Mesenchymal stem cell (in vitro differentiated cells and primary cell): ENCODE measurements at regions not wholly inside any gene's neighbourhood (a gene's known extent, or its start where the extent isn't known, plus 50 kb on each side); places are given as distances from the start of the nearest gene placed in this dataset.

Source experiments
- DNase-seq: peaks from one replicate; pipeline ENCODE4 v3.0.0-alpha.2; 2013
- H2AFZ ChIP-seq: one replicate; pipeline ENCODE4 v1.6.1; 2013; ENCODE audit warnings: low read depth, mild to moderate bottlenecking, control low read depth, inconsistent platforms, low read length, moderate library complexity
- H2AK5ac ChIP-seq: 2 replicates; pipeline ENCODE4 v1.6.1; 2013; ENCODE audit warnings: low read length, moderate library complexity, mild to moderate bottlenecking, inconsistent platforms; ENCODE audit not compliant: severe bottlenecking
- H2BK120ac ChIP-seq: one replicate; pipeline ENCODE4 v1.6.1; 2013; ENCODE audit warnings: low read depth, mild to moderate bottlenecking, inconsistent platforms, low read length, moderate library complexity
- H2BK12ac ChIP-seq, 2 experiments: one replicate each; pipeline ENCODE4 v1.6.1; 2013; ENCODE audit warnings: inconsistent platforms in 2 of 2, low read length in 2 of 2, mild to moderate bottlenecking in 2 of 2, moderate library complexity in 2 of 2, control low read depth in 1 of 2
- H2BK15ac ChIP-seq: one replicate; pipeline ENCODE4 v1.6.1; 2013; ENCODE audit warnings: mild to moderate bottlenecking, low read depth, inconsistent platforms; ENCODE audit not compliant: poor library complexity, severe bottlenecking
- H2BK5ac ChIP-seq: 2 replicates; pipeline ENCODE4 v1.6.1; 2013; ENCODE audit warnings: low read depth, mild to moderate bottlenecking, low read length, control low read depth, inconsistent platforms; ENCODE audit not compliant: poor library complexity, severe bottlenecking
- H3K14ac ChIP-seq, 2 experiments: one replicate each; pipeline ENCODE4 v1.6.1; 2013; ENCODE audit warnings: inconsistent platforms in 2 of 2, low read length in 2 of 2, control low read depth in 1 of 2, mild to moderate bottlenecking in 1 of 2, moderate library complexity in 1 of 2
- H3K18ac ChIP-seq, 2 experiments: one replicate each; pipeline ENCODE4 v1.6.1; 2013; ENCODE audit warnings: inconsistent platforms in 2 of 2, low read length in 2 of 2, control low read depth in 1 of 2, low read depth in 1 of 2, mild to moderate bottlenecking in 1 of 2
- H3K23ac ChIP-seq, 2 experiments: one replicate each; pipeline ENCODE4 v1.6.1; 2013; ENCODE audit warnings: inconsistent platforms in 2 of 2, low read length in 2 of 2, mild to moderate bottlenecking in 2 of 2, moderate library complexity in 2 of 2, control low read depth in 1 of 2
- H3K27ac ChIP-seq: 2 replicates; pipeline ENCODE4 v1.5.1; 2013; ENCODE audit warnings: mild to moderate bottlenecking, moderate library complexity, low read length, control low read depth, inconsistent platforms; ENCODE audit not compliant: poor library complexity, severe bottlenecking
- H3K27me3 ChIP-seq, 2 experiments: 2 replicates each; pipeline versions ENCODE4 v1.6.1 to v1.7.0; 2013; ENCODE audit warnings: low read length in 2 of 2, mild to moderate bottlenecking in 2 of 2, moderate library complexity in 2 of 2, control low read depth in 1 of 2, inconsistent platforms in 1 of 2; ENCODE audit not compliant: control insufficient read depth in 1 of 2, insufficient read depth in 1 of 2
- H3K36me3 ChIP-seq, 2 experiments: 2 replicates each; pipeline versions ENCODE4 v1.6.1 to v1.7.0; 2013; ENCODE audit warnings: low read length in 2 of 2, control low read depth in 1 of 2, inconsistent platforms in 1 of 2, low read depth in 1 of 2, mild to moderate bottlenecking in 1 of 2; ENCODE audit not compliant: insufficient read depth in 2 of 2, control insufficient read depth in 1 of 2
- H3K4ac ChIP-seq, 2 experiments: one replicate each; pipeline ENCODE4 v1.6.1; 2013; ENCODE audit warnings: inconsistent platforms in 2 of 2, low read length in 2 of 2, mild to moderate bottlenecking in 2 of 2, moderate library complexity in 2 of 2, control low read depth in 1 of 2, low read depth in 1 of 2
- H3K4me1 ChIP-seq: 2 replicates; pipeline ENCODE4 v1.6.1; 2013; ENCODE audit warnings: low read depth, low read length, control low read depth; ENCODE audit not compliant: control insufficient read depth, insufficient read depth
- H3K4me2 ChIP-seq: 2 replicates; pipeline ENCODE4 v1.6.1; 2013; ENCODE audit warnings: low read length, mild to moderate bottlenecking, inconsistent platforms; ENCODE audit not compliant: poor library complexity, severe bottlenecking
- H3K4me3 ChIP-seq, 2 experiments: 2 replicates each; pipeline versions ENCODE4 v1.5.1 to v1.7.0; 2013; ENCODE audit warnings: low read length in 2 of 2, mild to moderate bottlenecking in 2 of 2, control low read depth in 1 of 2, low read depth in 1 of 2; ENCODE audit not compliant: insufficient read depth in 1 of 2
- H3K79me1 ChIP-seq: replicated peaks from 2 replicates; pipeline ENCODE4 v1.6.1; 2013; ENCODE audit warnings: mild to moderate bottlenecking, control low read depth, low read length, inconsistent platforms; ENCODE audit not compliant: poor library complexity, severe bottlenecking
- H3K9ac ChIP-seq: 2 replicates; pipeline ENCODE4 v1.7.0; 2013; ENCODE audit warnings: mild to moderate bottlenecking, low read length, moderate library complexity
- H3K9me3 ChIP-seq: 2 replicates; pipeline ENCODE4 v1.7.0; 2013; ENCODE audit warnings: mild to moderate bottlenecking, low read length; ENCODE audit not compliant: control insufficient read depth
- H4K8ac ChIP-seq: one replicate; pipeline ENCODE4 v1.6.1; 2013; ENCODE audit warnings: inconsistent platforms, mild to moderate bottlenecking, low read length, moderate library complexity
- H4K91ac ChIP-seq: one replicate; pipeline ENCODE4 v1.6.1; 2013; ENCODE audit warnings: mild to moderate bottlenecking, low read length, inconsistent platforms
- WGBS: methylation state at CpG from one replicate; pipeline ENCODE4 v1.1.7; 2013; ENCODE audit warnings: mixed read lengths; 5-methylcytosine and 5-hydroxymethylcytosine counted together

- Histone ChIP-seq H3K27ac (no peak overlapping the region), H2BK120ac (no peak overlapping the region), H2BK15ac (no peak overlapping the region), H3K4me1 (peaks cover 2% of the 10 kb centered on the region), H3K9me3 (no peaks in the 10 kb centered on the region), H3K4me3 (no peak overlapping the region), H4K8ac (no peak overlapping the region), H3K36me3 (no peaks in the 10 kb centered on the region), H2BK5ac (no peak overlapping the region), H3K27me3 (no peaks in the 10 kb centered on the region), H3K79me1 (no peaks in the 10 kb centered on the region), H4K91ac (no peak overlapping the region), H3K18ac (no peak overlapping the region), H3K4me2 (no peak overlapping the region), H2AK5ac (no peak overlapping the region), H2AFZ (no peak overlapping the region), H3K9ac (no peak overlapping the region), H3K4ac (no peak overlapping the region), H3K14ac (no peak overlapping the region), H3K23ac (no peak overlapping the region), H2BK12ac (no peak overlapping the region)
- no peak for DNase-seq
- no CpG with 5 or more reads among the region's 1 CpG for WGBS
These were observed 177.4 kb upstream of the IL15 start for GRCh38 chr4:141459020-141459419.

- no peak overlapping the region for H3K18ac ChIP-seq
- H2AK5ac ChIP-seq: no peak overlapping the region
- no peak overlapping the region for H3K4me3 ChIP-seq
- H2BK15ac ChIP-seq: no peak overlapping the region
- H3K4me1 ChIP-seq: peaks cover 2% of the 10 kb centered on the region
- no peak overlapping the region for H4K91ac ChIP-seq
- H3K36me3 ChIP-seq: no peaks in the 10 kb centered on the region
- H2BK120ac ChIP-seq: no peak overlapping the region
- no peak overlapping the region for H3K9ac ChIP-seq
- no peak for DNase-seq
- H3K79me1 ChIP-seq: no peaks in the 10 kb centered on the region
- H3K27me3 ChIP-seq: no peaks in the 10 kb centered on the region
- H4K8ac ChIP-seq: no peak overlapping the region
- H3K23ac ChIP-seq: no peak overlapping the region
- H2BK12ac ChIP-seq: no peak overlapping the region
- H3K14ac ChIP-seq: no peak overlapping the region
- H2AFZ ChIP-seq: no peak overlapping the region
- H3K9me3 ChIP-seq: no peaks in the 10 kb centered on the region
- no peak overlapping the region for H2BK5ac ChIP-seq
- H3K4me2 ChIP-seq: no peak overlapping the region
- 83% methylated on average over 2 of the region's 2 CpGs for WGBS
- H3K27ac ChIP-seq: no peak overlapping the region
- no peak overlapping the region for H3K4ac ChIP-seq
These were observed 174.0 kb upstream of the IL15 start for GRCh38 chr4:141462361-141462760.

GRCh38 chr4:141463678-141464077 lies 172.7 kb upstream of the IL15 start:
- Histone ChIP-seq H4K91ac (no peak overlapping the region), H2BK12ac (no peak overlapping the region), H3K4me2 (no peak overlapping the region), H4K8ac (no peak overlapping the region), H2BK15ac (no peak overlapping the region), H3K18ac (no peak overlapping the region), H3K4me3 (no peak overlapping the region), H2AFZ (no peak overlapping the region), H2AK5ac (no peak overlapping the region), H3K4ac (no peak overlapping the region), H3K36me3 (no peaks in the 10 kb centered on the region), H3K23ac (no peak overlapping the region), H3K27me3 (no peaks in the 10 kb centered on the region), H3K14ac (no peak overlapping the region), H3K9ac (no peak overlapping the region), H3K4me1 (no peaks in the 10 kb centered on the region), H2BK5ac (no peak overlapping the region), H3K79me1 (no peaks in the 10 kb centered on the region), H3K9me3 (no peaks in the 10 kb centered on the region), H2BK120ac (no peak overlapping the region), H3K27ac (no peak overlapping the region)
- no peak for DNase-seq
- WGBS: no CpG with 5 or more reads among the region's 2 CpGs

- H2AFZ ChIP-seq: no peak overlapping the region
- H3K4me2 ChIP-seq: no peak overlapping the region
- no peak overlapping the region for H3K9ac ChIP-seq
- no peak overlapping the region for H3K27ac ChIP-seq
- H3K79me1 ChIP-seq: no peaks in the 10 kb centered on the region
- 100% methylated on average over 1 of the region's 1 CpG for WGBS
- H3K18ac ChIP-seq: no peak overlapping the region
- H3K4ac ChIP-seq: no peak overlapping the region
- H2AK5ac ChIP-seq: no peak overlapping the region
- no peak overlapping the region for H4K91ac ChIP-seq
- H3K9me3 ChIP-seq: no peaks in the 10 kb centered on the region
- H2BK120ac ChIP-seq: no peak overlapping the region
- no peaks in the 10 kb centered on the region for H3K27me3 ChIP-seq
- H3K4me3 ChIP-seq: no peak overlapping the region
- no peak overlapping the region for H2BK5ac ChIP-seq
- no peak overlapping the region for H2BK15ac ChIP-seq
- no peak overlapping the region for H2BK12ac ChIP-seq
- H3K23ac ChIP-seq: no peak overlapping the region
- DNase-seq: no peak
- no peaks in the 10 kb centered on the region for H3K4me1 ChIP-seq
- H4K8ac ChIP-seq: no peak overlapping the region
- no peak overlapping the region for H3K14ac ChIP-seq
- no peaks in the 10 kb centered on the region for H3K36me3 ChIP-seq
These were observed 172.0 kb upstream of the IL15 start for GRCh38 chr4:141464366-141464765.
